GM12801 (cell line): ENCODE measurements at regions not wholly inside any gene's neighbourhood (a gene's known extent, or its start where the extent isn't known, plus 50 kb on each side); places are given as distances from the start of the nearest gene placed in this dataset.

ENCODE experiments used
- TF ChIP-seq, protein P1 (sequence below): IDR thresholded peaks from one replicate; pipeline ENCODE4 v1.5.1; 2011; ENCODE audit warnings: control low read depth; ENCODE audit not compliant: insufficient read length; ENCODE audit errors: extremely low read depth

DNA sequence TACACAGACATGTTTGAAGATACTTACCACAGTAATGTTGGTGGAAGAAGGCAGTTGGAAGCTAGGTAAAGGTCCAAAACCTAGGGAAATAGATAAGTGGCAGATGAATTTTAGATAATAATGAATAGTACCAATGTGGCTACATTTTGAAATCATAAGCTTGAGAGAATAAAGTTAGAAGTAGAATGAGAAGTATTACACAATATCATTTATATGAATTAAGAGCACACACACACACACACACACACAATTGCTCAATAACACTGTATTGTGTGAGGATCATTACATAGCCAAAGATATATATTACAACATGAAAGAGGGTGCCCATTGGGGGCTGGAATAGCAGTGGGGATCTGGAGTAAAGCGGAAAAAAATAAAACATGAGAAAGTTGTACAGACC is 149.0 kb upstream of the EYA4 start:
- TF ChIP-seq, protein P1, sequence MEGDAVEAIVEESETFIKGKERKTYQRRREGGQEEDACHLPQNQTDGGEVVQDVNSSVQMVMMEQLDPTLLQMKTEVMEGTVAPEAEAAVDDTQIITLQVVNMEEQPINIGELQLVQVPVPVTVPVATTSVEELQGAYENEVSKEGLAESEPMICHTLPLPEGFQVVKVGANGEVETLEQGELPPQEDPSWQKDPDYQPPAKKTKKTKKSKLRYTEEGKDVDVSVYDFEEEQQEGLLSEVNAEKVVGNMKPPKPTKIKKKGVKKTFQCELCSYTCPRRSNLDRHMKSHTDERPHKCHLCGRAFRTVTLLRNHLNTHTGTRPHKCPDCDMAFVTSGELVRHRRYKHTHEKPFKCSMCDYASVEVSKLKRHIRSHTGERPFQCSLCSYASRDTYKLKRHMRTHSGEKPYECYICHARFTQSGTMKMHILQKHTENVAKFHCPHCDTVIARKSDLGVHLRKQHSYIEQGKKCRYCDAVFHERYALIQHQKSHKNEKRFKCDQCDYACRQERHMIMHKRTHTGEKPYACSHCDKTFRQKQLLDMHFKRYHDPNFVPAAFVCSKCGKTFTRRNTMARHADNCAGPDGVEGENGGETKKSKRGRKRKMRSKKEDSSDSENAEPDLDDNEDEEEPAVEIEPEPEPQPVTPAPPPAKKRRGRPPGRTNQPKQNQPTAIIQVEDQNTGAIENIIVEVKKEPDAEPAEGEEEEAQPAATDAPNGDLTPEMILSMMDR = no peak

DNA sequence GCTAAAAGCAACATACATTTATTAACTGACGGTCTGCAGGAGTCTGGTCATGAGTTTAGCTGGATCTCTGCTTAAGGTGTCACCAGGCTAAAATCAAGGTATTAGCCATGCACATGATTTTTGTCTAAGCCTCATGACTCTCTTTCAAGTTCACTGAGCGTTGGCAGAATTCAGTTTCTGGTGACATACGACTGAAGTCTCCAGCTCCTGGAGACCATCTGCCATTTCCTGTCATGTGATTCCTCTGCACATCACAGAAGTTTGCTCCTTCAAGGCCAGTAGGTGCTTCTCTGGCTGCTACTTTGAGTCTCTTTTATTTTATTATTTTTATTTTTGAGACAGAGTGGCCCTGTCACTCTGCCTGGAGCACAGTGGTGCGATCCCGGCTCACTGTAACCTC is 148.4 kb upstream of the EYA4 start:
- TF ChIP-seq, protein P1 = no peak

DNA sequence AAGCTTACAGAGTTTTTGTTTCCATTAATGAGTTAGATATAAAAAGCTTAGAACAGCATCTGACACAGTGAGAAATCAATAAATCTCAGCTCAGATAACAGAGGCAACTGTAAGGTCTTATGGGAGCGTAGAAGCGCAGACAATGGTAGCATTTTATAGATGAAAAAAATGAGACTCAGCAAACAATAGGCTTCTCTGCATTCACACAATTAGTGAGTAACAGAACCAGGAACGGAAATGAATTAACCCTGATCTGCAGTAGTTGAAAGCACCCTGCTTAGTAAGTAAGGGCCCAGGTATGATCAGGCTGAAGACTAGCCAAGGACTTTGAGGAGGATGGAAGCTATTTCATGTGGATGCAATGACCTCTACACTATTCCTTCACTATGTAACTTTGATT is 147.2 kb upstream of the EYA4 start:
- TF ChIP-seq, protein P1 = no peak

DNA sequence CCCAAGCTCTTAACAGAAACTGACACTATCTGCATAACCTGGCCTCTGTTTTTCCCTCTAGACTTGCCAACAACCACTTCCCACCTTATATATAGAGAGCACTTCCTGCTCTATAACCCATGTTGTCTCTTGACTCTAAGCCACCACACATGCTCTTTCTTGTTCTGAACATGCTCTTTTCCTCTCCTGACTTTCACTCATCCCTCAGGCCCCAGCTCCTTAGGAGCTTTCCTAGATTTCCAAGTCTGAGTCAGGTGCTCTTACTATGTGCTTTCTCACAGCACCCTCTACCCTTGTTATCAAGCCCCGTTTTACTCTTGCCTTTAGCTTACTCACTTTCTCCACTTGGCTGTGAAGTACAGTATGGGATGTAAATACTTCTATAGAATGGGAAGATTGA is 143.9 kb upstream of the EYA4 start:
- TF ChIP-seq, protein P1 = no peak

DNA sequence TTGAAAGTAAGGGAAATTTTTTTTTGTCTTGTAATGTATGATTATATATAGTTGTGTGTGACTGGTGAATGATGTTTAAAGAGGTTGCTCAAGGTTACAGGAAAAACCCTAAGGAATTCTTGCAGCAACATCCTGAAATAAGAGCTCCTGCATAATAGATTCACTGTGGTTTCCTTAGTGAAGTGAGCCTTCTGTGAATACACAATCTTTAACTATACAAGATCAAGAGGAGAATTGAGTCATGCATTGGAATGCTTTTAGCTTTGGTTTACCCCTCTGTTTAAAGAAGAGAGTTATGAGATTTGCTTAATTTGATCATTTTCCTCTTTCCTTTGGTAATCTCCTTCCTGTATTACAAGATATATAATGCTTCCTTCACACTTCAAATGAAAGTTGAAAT is 141.6 kb upstream of the EYA4 start:
- TF ChIP-seq, protein P1 = no peak

DNA sequence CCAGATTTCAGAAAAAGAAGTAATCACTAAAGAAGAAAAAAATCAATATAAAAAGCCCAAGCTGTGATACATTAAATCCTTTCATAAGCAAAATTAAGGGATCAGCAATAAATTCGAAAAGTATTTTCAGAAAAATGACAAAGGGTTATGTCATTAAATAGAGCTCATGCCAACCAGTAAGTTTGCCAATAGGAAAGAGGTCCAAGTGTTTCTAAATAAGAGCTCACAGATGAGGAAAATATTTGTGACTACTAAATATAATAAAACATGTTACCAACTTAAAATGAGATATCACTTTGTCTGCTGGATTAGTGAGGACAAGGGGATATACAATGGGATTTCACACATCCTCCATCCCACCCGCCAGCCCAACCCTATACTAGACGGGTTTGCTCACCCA is 140.3 kb upstream of the EYA4 start:
- TF ChIP-seq, protein P1 = no peak

DNA sequence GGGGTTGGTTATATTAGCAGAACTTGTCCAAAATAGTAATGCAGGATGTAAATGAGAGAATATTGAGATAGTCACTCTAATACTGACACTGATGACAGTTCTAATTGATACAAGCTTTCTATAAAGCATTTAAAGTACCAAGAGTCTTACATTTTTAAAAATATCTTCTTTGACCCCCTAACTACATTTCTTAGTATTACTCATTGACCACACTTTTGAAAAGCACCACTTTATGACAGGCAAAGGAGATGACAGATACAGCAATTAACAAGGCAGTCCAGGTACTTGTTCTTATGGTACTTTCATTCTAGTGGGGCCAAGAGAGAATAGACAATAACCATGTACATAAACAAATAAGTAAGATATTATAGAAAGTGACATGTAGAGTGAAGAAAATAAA is 139.4 kb upstream of the EYA4 start:
- TF ChIP-seq, protein P1 = no peak

DNA sequence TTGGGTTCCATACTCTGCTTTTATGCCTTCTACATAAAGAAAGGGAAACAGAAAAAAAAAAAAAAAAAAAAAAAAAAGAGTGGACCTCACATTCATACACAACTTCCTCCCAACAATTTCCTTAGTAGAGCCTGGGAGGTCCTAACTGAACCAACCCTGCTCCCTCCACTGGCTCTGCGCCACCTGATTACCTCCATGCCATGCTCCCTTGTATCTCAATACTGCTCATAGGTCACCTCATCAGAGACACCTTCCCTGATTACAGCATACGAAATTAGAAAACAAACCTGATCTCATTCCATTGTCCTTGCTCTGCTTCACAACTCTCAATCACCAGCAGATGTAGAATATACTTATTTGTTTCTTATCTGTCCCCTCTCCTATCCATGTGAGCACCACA is 134.2 kb upstream of the EYA4 start:
- TF ChIP-seq, protein P1 = no peak
